Fibroblast of upper back skin (primary cell): ENCODE measurements at regions not wholly inside any gene's neighbourhood (a gene's known extent, or its start where the extent isn't known, plus 50 kb on each side); places are given as distances from the start of the nearest gene placed in this dataset.
"Not testable (repeated sequence)": the region's sequence is repeated elsewhere in the genome, so short reads cannot be mapped to it uniquely, and the experiment has no call there.

Source experiments
- DNase-seq: peaks from one replicate; pipeline ENCODE4 v3.0.0-alpha.2; 2013

GRCh38 chr3:24689353-24689752 lies 194.7 kb upstream of the THRB start:
- DNase-seq, result no peak

DNA sequence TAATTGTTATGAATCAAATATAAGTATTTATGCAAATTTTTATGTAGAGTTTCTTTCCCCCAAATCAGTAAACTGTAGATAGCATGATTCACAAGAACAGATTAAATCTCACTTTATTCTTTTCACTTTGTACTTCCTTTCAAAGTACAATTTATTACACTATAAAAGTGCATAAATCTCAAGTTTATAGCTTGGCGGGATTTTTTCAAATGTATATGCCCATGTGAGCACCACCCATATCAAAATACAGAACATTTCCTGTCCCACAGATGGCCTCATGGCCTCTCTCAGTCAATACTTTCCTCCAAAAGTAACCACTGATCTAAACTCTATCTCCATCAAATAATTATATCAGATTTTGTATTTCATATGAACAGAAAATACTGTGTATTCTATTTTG lies 196.1 kb upstream of the THRB start:
- DNase-seq, result no peak

- not testable (repeated sequence) for DNase-seq
Observed at GRCh38 chr3:24699078-24699477, 204.4 kb upstream of the THRB start.

GRCh38 chr3:24704496-24704895 lies 209.8 kb upstream of the THRB start:
- peak; percentile 75 for DNase-seq

- DNase-seq, result no peak
Observed at GRCh38 chr3:24707936-24708335, 213.3 kb upstream of the THRB start.

GRCh38 chr3:24709956-24710355 lies 215.3 kb upstream of the THRB start:
- peak; percentile 31 for DNase-seq

DNA sequence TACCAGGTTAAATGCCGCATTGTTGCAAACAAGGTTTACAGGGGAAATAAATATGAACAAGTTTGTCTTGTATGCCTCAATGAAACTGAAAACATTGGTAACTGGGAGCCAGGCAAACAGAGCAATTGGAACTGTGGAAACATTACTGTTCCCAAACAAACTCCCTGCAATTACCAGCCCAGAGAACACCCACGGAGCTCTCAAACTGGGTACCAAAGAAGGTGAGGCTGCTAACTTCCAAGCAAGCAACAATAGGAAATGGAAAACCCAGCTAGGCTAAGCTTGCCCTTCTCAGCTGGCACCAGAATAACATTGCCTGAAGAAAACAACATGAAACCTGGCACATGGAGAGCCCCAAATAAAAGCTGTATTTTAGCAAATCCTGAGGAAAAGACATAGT lies 218.9 kb upstream of the THRB start:
- DNase-seq, result no peak

DNA sequence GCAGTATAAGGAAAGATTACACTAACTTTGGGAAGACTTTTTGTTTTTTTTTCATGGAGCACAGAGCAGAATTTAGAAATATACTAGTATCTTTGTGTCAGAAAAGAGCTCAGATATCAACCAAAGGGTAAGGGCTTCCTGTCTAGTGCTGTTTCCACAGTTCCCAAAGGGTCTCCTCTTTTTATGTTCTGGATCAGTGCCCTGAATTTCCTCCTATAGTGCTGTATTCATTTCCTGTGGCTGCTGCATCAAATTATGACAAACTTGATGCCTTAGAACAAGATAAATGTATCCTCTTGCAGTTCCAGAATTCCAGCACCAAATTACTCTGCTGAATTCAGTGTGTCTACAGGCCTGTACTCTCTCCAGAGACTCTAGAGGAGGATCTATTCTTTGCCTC lies 219.8 kb upstream of the THRB start:
- peak; percentile 54 for DNase-seq

GRCh38 chr3:24715171-24715792 lies 220.6 kb upstream of the THRB start:
- no peak for DNase-seq

GRCh38 chr3:24722087-24722486 lies 227.4 kb upstream of the THRB start:
- no peak for DNase-seq

DNA sequence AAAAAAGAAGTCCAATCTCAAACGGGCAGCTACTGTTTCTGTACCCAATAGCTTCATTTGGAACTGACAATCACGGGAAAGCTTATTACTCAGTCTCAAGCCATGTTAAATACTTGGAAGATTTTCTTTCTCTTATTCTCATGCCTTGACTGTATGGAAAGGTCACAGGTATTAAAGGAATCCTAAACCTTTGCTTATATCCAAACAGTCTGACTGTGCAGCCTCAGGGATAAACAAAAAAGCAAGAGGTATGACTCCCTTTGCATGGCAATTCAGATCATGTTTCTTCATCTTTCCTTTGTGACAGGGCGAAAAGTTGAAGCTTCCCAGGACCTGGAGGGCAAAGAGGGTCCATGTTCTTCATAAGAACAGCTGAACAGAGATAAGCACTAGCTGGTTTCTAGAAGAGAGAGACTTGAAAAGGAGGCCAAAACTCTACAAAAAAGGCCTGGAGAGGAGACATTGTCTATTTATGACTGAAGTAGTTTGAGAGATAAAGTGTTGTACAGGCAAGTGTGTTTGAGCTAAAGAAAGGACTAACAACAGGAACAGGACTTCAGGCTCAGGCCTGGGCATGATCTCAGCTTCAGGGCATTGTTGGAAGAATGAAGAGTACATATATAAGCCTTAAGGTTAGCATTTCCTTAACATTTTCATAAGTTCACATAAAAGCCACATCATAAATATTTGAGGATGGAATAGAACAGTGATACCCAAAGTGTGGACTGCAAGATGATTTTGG lies 231.0 kb upstream of the THRB start:
- DNase-seq, result no peak

GRCh38 chr3:24726423-24726822 lies 231.8 kb upstream of the THRB start:
- DNase-seq, result no peak

- no peak for DNase-seq
Observed at GRCh38 chr3:24730173-24730572, 235.5 kb upstream of the THRB start.

DNA sequence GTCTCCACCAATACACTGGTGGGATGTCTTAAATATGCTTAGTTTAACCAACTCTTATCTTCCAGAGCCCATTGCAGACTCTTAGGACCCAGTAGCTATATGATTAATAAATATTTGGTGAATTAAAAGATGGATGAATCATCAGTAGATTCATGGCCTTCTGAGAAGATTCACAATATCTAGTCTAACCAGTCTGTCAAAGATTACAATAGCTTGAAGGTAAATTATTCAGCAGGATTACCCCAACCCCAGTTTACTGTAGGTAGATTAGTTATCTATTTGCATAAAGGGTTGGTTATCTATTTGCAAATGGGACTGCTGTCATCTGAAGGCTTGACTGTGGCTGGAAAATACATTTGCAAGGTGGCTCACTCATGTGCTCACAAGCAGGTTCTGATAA lies 239.4 kb upstream of the THRB start:
- DNase-seq, result no peak

DNA sequence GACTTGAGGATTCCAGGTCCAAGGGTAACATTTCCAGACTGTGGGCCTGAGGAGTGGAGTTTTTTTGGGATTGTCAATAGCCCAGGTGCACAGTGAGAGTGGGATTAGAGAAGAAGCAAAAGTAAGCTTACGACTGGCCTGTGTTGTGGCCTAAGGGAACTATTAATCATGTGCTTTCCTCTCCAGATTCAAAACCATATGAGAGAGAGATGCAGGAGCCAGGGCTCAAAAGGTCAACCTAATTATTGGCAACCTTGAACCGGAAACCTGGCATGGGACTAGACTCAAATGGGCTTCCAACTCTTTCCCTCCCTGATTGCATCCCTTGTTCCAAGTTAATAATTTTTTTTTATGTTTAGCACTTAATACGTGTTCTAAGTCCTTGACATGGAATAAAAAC lies 242.1 kb upstream of the THRB start:
- DNase-seq, result no peak

DNA sequence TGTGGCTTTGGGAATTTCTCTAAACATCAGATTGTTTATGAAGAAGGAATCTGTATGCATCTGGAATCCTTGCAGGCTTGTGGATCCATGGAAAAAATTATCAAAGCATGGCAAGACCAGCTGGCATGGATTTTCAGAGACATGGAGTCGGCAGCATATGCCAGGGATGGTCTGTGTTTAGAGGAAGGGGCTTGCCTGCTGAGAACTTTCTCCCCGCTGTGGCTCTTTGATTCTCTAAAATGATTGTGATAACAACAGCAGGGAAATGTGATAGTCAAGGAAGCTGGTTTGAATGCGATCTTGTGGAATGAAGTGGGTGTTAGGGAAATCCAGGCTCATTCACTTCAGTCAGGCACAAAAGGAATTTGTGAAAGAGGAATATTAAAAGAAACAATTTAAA lies 245.7 kb upstream of the THRB start:
- no peak for DNase-seq

GRCh38 chr3:24741506-24741905 lies 246.9 kb upstream of the THRB start:
- peak; percentile 22 for DNase-seq

DNA sequence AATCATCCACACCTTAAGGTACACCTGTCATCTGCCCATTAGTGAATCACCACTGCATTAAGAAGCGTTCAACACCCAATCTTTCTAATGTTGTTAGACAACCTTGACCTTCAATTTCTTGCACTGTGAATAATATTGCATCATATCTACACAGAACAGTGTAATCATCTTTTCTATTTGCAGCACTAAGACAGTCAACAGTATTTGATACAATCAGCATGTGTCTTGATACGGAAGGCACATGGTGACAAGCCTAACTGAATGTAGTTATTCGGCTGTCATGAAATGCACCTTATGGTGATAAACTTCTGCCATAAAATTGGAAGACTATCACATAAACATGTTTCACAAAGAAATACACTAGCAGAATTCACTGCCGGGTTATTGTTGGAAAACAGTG lies 253.9 kb upstream of the THRB start:
- no peak for DNase-seq

GRCh38 chr3:24751020-24751419 lies 256.4 kb upstream of the THRB start:
- DNase-seq, result no peak

DNA sequence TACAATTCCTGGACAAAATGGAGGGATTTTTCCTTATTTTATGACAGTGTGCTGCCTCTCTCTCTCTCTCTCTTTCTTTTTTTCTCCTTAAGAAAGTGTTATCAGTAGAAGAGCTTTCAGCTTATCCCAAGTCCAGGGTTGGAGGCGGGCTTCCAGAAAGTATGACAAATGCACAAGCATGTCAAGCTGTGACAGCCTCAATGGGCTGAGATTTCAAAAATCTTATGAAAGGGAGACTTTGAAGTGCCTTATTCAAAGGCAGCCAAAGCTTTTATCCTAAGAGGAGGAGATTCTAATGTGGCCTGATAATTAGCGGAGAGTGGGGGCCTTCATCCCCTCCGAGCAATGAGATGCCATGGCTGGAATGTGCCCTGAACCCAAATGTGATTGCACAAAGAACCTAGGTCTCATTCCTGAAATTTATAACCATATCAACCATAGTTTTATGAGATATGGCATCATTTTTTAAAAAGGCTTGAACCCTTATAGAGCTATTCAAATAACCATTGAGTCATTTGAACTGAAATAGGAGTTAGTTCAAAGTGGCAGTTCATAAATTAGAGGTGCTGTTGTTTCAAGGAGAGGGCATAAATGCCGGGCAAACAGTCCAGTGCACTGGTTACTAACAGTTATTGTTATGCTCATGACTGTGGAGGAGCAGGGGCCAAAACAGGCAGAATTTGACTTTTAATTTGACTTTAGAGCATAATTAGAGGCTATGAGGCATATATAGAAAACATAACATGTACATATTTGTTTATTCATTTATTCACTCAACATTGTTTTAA lies 261.6 kb upstream of the THRB start:
- DNase-seq, result no peak

GRCh38 chr3:24763393-24763792 lies 268.7 kb upstream of the THRB start:
- DNase-seq, result peak; percentile 60

DNA sequence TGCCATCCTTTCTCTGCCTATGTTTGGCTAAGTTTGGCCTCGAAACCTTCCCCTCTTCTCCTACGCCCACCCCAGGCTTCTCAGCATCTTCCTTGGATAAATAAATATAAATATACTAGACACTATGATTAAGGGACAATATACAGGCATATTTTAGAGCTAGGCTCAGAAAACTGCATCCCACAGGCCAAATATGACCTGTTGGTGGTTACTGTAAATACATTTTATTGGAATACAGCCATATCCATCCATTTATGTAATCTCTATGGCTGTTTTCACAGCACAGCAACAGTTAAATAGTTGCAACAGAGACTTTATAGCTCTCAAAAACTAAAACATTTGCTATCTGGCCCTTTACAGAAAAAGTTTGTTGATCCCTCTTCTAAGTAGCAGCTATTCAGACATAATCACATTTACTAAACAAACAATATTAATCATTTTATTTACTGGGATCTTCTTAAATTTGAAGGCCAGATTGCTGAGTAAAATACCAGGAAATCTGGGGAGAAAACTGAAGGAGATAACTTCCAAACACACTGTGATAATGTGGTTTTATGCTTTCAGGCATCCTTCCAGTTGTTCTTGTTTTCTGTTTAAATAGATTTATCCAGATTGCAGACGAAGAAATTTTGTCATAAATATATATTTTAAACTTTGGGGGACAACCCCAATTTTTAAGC lies 269.7 kb upstream of the THRB start:
- peak; percentile 13 for DNase-seq

DNA sequence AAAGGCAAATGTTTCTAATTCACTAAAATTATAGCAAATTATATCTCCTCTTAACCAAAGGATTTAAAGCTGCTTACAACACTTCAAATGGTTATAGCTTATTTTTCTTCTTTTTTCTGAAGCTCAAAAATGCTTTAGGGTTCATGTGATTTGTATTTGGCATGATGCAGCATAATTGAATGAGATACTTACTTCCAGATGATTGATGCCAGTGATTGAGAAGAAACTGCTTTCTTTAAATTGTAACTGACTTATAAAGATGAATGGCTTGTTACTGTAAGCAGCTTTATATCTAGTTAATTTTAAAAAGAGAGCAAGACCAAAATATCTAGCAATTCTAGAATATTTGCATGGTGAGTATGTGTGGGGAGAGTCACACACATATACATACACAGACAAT lies 270.7 kb upstream of the THRB start:
- DNase-seq, result peak; percentile 3

DNA sequence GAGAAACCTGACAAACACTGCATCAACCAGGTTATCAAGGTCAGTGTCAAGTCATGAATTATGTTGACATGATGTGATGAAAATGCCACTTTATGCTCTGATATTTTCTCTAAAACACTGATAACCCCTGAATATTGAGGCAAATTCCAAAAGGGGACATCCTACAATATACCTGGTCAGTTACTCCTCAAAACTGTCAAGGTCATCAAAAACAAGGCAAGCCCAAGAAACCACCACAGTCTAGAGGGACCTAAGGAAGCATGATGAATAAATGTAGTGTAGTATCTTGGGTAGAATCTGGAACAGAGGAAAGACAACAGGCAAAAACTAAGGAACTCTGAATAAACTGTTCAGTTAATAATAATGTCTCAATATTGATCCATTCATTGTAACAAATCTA lies 275.3 kb upstream of the THRB start:
- no peak for DNase-seq
